Panc1 (cell line): ENCODE measurements at regions not wholly inside any gene's neighbourhood (a gene's known extent, or its start where the extent isn't known, plus 50 kb on each side); places are given as distances from the start of the nearest gene placed in this dataset.

Experiments used
- ATAC-seq: fragments of 200-7000 bp; cut with Tn5 transposase; 2 replicates; pipeline ENCODE4 v1.9.1; 2020; ENCODE audit warnings: mild to moderate bottlenecking, moderate library complexity
- BruUV-seq: library from RNA; stranded (reverse); fragments of 400-500 nt; replicated peaks from 2 replicates; lab custom pipeline; 2021; lab: Mats Ljungman, UMichigan
- CTCF ChIA-PET: fragments of 300-600 bp; sonication (Branson Sonifier 250); formaldehyde crosslinking; loops from one replicate; lab custom pipeline; 2022; ENCODE audit warnings: antibody characterized with exemption; lab: Charles Lee
- POLR2A ChIA-PET: fragments of 300-600 bp; sonication (Branson Sonifier 250); formaldehyde crosslinking; loops from one replicate; lab custom pipeline; 2022; ENCODE audit warnings: antibody characterized with exemption; lab: Charles Lee
- DNase-seq: peaks from one replicate; pipeline ENCODE4 v3.0.0-alpha.2; 2010; ENCODE audit warnings: low read depth, low spot score
- H3K27ac ChIP-seq: 2 replicates; pipeline ENCODE4 v1.5.1; 2011; ENCODE audit warnings: mild to moderate bottlenecking, low read length, inconsistent platforms
- H3K27me3 ChIP-seq: fragments of 200-500 bp; sonication (Bioruptor generic); 2 replicates; pipeline ENCODE4 v1.6.0; 2014; ENCODE audit warnings: low read length, inconsistent platforms; ENCODE audit not compliant: control insufficient read depth, insufficient read depth
- H3K36me3 ChIP-seq: fragments of 200-500 bp; sonication (Bioruptor generic); 2 replicates; pipeline ENCODE4 v1.5.1; 2014; ENCODE audit warnings: inconsistent platforms, mild to moderate bottlenecking, low read length, moderate library complexity; ENCODE audit not compliant: control insufficient read depth, insufficient read depth
- H3K4me1 ChIP-seq: 2 replicates; pipeline ENCODE4 v1.5.1; 2011; ENCODE audit warnings: inconsistent platforms, mild to moderate bottlenecking, low read length, moderate library complexity; ENCODE audit not compliant: control insufficient read depth, insufficient read depth
- H3K4me3 ChIP-seq, 2 experiments: 2 replicates each; pipeline ENCODE4 v1.5.1; 2011 to 2012; ENCODE audit warnings: low read depth in 2 of 2, low read length in 2 of 2, mild to moderate bottlenecking in 2 of 2, inconsistent platforms in 1 of 2, moderate library complexity in 1 of 2
- H3K9me3 ChIP-seq: fragments of 200-500 bp; sonication (Bioruptor generic); 2 replicates; pipeline ENCODE4 v1.5.1; 2014; ENCODE audit warnings: low read depth, mild to moderate bottlenecking, inconsistent platforms, low read length, moderate library complexity; ENCODE audit not compliant: control insufficient read depth, insufficient read depth
- CTCF ChIP-seq: fragments of 450-650 bp; IDR thresholded peaks from 2 replicates; pipeline ENCODE4 v1.5.1; 2017; ENCODE audit warnings: mild to moderate bottlenecking
- POLR2AphosphoS5 ChIP-seq: IDR thresholded peaks from 2 replicates; pipeline ENCODE4 v1.6.1; 2012; ENCODE audit warnings: mild to moderate bottlenecking, low read depth, low read length, moderate library complexity
- REST ChIP-seq, 2 experiments: IDR thresholded peaks; 2 replicates each; pipeline ENCODE4 v1.6.1; 2011 to 2012; ENCODE audit warnings: low read depth in 2 of 2, control low read depth in 1 of 2, low read length in 1 of 2, mild to moderate bottlenecking in 1 of 2, moderate library complexity in 1 of 2; ENCODE audit not compliant: insufficient read depth in 1 of 2
- SIN3A ChIP-seq: IDR thresholded peaks from 2 replicates; pipeline ENCODE4 v1.6.1; 2012; ENCODE audit warnings: low read depth, mild to moderate bottlenecking, low read length, moderate library complexity, borderline replicate concordance; ENCODE audit not compliant: insufficient read depth
- TCF7L2 ChIP-seq: IDR thresholded peaks from 2 replicates; pipeline ENCODE4 v1.6.1; 2011; ENCODE audit warnings: mild to moderate bottlenecking, low read depth, low read length, inconsistent platforms
- in situ Hi-C: cut with HindIII; loops from 2 replicates; pipeline ENCODE4 v1.10.0; 2016; ENCODE audit warnings: low sequenced_read_pairs, low pct_unique_long_range_greater_than_20kb
- intact Hi-C: fragments of 100-400 bp; cut with micrococcal nuclease; formaldehyde crosslinking; loops from one replicate; pipeline ENCODE4 v1.10.0; 2022; ENCODE audit not compliant: unreplicated experiment

- Histone ChIP-seq H3K27ac (no peak overlapping the region), H3K27me3 (no peaks in the 10 kb centered on the region), H3K9me3 (no peaks in the 10 kb centered on the region), H3K4me1 (no peaks in the 10 kb centered on the region), H3K4me3 (no peak overlapping the region), H3K36me3 (no peaks in the 10 kb centered on the region)
- ATAC-seq (no peak), DNase-seq (no peak)
- TF ChIP-seq CTCF (no peak), TCF7L2 (no peak), REST (IDR thresholded peaks at IDR 0.05; ENCODE audit: insufficient read depth in 1 of 2, low read depth in 2 of 2, low read length in 1 of 2) (no peak), POLR2AphosphoS5 (no peak), SIN3A (no peak)
- POLR2A ChIA-PET: no interaction called here
- in situ Hi-C loops: no loop called here
- intact Hi-C loops: no loop called here
- BruUV-seq: no TSS peak
- CTCF ChIA-PET: no interaction called here
These were observed 682.1 kb downstream of the MECOM start for GRCh38 chr3:168981396-168981795.

GRCh38 chr3:168977716-168978374 is 685.7 kb downstream of the MECOM start:
- POLR2A ChIA-PET: no interaction called here

More at GRCh38 chr3:168977716-168978374, 685.7 kb downstream of the MECOM start:
- CTCF ChIA-PET: no interaction called here
- ATAC-seq (no peak), DNase-seq (no peak)
- in situ Hi-C loops (no loop called here), intact Hi-C loops (no loop called here)
- Histone ChIP-seq H3K27ac (no peak overlapping the region), H3K36me3 (no peaks in the 10 kb centered on the region), H3K4me3 (no peak overlapping the region), H3K9me3 (no peaks in the 10 kb centered on the region), H3K27me3 (no peaks in the 10 kb centered on the region), H3K4me1 (no peaks in the 10 kb centered on the region)
- no TSS peak for BruUV-seq
- TF ChIP-seq TCF7L2: no peak
- TF ChIP-seq SIN3A: no peak
- no peak for TF ChIP-seq CTCF
- TF ChIP-seq REST (IDR thresholded peaks at IDR 0.05; ENCODE audit: insufficient read depth in 1 of 2, low read depth in 2 of 2, low read length in 1 of 2): no peak
- no peak for TF ChIP-seq POLR2AphosphoS5
